Glomerular visceral epithelial cell (primary cell): ENCODE measurements at regions not wholly inside any gene's neighbourhood (a gene's known extent, or its start where the extent isn't known, plus 50 kb on each side); places are given as distances from the start of the nearest gene placed in this dataset.

Experiments used
- DNase-seq: peaks from one replicate; pipeline ENCODE4 v3.0.0-alpha.2; 2016; ENCODE audit errors: extremely low spot score

DNA sequence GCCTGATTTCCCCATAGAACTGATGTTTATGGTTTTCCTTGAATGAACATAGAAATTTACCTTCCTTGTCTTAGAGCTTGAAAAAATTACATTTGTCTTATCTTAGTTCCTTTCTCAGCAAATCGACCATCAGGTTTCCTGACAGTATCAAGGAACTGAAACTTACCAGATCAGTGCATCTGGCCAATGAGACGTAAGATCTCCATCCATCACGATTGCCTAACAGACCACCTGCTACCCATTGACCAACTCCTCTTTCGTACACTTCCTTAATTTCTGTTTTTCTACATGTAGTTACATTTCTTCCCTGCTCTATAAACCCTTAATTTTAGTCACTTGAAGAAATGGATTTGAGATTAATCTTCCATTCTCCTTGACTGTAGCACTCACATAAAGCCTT is 57.4 kb upstream of the TMPRSS15 start:
- DNase-seq: no peak

DNA sequence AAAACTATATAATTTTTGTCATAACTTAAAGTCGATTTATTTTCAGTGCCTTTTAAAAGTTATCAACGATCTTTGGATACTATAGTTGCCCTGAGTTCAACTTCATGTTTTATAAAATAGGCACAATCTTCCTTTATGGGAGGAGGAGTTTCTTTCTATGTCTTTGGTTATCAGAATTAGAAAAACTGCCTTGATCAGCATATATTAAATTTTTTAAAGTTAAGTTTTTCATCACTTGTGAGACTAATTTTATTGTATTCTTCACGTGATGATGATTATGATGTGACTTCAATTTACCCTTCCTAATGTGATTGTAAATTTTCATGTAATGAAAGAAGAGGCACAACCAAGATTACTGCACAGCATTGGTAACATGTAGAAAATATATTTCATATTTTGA is 58.2 kb upstream of the TMPRSS15 start:
- no peak for DNase-seq

DNA sequence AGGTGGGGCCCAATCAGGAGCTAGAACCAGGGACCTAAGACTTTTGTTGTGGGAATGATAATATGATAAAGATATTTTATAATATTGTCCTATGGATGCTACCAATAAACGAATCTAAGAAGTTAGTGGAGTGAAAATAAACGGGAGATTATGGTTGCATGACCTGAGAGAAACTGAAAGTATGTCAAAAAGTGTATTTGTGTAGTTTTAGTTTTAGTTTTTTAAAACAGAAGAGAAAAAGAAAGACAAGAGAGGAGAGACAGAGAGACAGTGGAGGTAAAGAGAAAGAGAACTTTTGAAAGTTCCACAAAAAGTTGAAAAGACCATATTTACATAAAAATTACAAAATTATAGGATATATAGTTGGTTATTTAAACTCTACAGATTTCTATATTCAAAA is 64.1 kb upstream of the TMPRSS15 start:
- DNase-seq: no peak

DNA sequence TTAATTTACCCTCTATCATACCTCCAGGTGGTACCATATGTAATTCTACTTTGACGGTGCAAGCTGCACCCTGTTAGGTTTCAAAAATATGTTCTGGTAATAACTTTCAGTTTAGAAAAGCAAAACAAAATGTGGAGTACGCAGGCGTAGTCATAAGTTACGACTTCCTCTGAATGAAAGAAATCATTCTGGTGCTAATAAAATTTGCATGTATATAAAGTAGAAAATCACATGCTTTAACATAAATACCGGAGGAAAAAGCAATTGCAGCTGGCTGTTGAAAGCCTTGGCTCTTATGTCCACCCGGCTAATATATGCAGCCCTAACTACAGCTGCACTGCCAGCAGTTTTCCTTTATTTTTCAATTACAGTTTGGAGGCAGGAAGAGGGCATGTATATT is 65.2 kb upstream of the TMPRSS15 start:
- no peak for DNase-seq

DNA sequence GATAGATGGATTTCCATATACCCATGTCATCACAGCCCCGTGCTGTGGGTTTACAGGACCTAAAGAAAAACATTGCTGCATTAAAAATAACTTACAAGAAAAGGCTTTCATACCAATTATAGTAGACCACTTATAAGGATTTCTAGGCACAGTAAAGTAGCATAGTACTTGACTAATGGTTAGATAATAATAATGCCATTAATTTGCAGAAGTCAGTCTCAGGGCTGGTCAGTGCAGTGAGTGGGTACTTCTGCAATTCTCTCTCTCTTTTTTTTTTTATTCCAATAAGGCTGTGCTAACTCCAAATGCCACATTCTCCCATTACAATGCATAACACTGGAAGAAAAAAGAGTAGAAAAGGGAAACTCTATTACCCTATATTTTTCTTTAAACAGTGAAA is 73.1 kb upstream of the TMPRSS15 start:
- no peak for DNase-seq

DNA sequence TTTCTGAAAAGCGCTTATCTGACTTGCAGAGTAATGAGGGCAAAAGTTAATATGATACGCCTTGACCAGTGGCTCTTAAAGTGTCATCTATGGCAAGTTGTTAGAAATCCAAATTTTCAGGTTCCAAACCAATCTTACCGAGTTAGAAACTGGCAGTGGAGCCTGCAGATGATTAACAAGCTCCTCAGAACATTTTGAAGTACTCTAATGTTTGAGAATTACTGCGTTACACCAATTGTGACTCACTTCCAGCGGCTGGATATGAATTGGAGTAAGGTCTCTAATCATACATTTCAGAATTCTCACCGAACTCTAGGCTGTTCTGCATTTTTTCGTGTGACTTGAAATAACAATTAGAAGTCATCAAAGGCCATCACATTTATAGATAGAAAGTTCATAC is 73.5 kb upstream of the TMPRSS15 start:
- peak; percentile 22 for DNase-seq

DNA sequence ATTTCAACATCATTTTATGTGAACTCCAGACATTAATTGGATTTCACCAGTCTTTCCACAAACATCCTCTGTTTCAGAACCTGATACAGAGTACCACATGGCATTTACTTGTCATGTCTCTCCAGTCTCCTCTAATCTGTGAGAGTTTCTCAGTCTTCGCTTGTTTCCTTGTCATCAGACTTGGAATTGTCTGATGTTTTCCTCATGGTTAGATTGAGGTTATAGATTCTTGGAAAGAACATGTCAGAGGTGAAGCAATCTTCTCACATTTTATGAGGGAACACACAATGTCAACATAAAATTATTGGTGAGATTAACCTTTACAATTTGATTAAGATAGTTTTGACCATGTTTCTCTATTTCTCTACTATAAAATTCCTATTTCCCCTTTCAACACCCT is 74.9 kb upstream of the TMPRSS15 start:
- no peak for DNase-seq

DNA sequence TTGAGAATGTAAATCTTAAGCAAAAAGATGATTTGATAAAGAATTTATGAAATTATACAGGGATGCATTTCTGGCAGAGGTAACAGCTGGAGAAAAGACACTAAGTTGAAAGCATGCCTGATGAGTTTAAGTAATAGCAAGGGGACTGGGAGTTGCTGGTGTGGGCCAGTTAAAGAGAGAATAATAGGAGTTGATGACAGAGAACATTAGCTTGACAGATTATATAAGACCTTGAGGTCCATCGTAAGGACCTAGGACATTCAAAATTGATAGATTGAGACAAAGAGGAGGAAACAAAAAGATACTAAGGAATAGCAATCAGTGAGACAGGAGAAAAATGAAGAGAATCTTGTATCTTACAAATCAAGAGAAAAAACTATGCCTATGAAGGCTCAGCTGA is 84.7 kb upstream of the TMPRSS15 start:
- no peak for DNase-seq

DNA sequence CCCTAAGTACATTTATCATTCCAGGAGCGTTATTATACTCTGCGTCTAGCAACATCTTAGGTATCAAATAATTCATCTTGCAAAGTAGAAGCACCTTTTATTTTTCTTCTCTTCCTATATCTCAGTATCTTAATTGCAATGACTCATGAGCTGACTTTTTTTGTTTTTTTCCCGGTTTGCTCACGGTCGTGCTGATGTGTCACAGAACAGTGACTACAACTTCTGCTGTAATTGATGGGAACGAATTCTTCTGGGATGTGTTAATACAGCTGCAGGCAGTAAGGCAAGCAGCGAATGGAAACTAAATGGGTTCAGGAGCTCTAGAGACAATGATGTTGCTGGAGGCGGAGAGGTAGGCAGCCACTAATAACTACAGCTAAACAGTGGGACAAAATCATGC is 89.8 kb upstream of the TMPRSS15 start:
- peak; percentile 78 for DNase-seq

DNA sequence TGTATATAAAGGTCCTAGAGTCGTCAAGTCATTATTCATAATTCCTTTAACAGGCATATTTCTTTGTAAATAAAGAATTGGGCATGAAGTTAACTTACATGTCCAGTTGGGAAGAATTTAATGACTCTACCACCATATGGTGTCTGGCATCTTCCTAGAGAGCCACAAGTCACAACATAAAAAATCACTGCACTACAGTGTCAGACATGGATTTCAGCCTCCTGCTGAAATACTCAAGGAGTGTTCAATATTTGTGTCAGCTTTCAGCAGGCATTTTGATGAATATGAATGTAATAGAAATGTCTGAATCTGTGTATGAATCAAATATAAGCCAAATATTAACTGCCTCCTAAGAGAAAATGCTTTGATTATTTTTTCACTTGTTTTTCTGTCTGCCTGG is 91.9 kb upstream of the TMPRSS15 start:
- DNase-seq: no peak

DNA sequence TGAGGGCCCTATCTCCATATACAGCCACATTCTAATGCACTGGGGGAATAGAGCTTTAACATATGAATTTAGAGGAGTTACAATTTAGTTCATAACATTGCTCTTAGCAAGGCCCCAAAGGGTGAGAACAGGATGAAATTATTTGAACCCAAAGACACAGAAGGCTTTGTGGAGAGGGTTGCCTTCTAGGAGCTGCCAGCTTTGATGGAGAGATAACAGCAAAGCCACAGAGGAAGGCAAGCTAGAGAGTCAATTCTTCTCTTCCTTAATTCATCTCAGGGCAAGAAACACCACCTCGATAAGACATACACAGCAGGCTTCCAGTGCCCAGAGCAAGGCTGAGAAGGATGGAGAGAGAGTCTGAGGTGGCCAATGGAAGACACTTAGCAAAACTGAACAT is 94.8 kb upstream of the TMPRSS15 start:
- DNase-seq: no peak

DNA sequence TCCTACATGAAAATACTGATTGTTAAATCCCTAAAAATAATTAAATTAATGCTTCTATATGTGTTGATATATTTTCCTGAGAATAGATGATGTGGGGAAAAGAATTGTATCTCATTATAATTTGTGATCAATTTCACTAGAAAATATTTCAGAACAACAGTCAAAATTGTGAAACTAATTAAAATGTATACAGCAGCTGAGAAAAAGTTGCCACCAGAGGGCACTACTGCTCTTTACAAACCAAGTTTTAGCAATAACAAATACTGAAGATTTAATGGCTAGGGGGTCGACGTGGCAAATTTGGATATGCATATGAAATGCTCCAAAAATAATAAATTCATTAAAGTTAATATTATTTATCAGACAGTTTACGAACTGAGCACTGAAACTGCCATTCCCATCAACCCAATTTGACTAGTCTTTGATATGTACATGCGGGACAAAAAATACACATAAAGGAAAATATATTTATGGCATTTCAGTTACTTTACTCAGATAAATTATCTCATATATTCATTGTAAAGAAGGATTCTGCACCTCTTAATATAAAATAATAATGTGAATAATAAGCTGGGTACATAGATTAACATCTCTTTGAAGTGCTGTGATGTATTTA is 96.3 kb upstream of the TMPRSS15 start:
- DNase-seq: peak; percentile 40

DNA sequence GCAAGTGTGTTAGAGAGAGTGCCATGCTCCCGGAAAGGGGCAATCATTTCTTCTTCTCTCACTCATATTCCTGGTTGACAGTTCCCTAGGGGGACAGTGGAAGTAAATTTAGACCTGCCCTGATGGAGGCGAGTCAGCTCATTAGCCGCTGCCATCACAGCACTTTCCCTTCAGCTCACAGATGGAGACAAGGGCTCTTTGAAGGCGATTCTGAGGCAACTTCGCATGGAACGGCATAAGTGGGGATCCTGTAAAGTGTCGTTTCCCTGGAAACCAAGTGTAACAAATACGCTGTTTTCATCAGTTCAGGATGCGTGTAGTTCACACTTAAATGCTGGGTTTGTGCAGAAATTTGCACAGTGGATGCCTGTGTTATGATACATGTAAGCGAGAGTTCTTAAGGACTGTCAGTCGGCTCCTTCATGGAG is 114.5 kb upstream of the TMPRSS15 start:
- no peak for DNase-seq

DNA sequence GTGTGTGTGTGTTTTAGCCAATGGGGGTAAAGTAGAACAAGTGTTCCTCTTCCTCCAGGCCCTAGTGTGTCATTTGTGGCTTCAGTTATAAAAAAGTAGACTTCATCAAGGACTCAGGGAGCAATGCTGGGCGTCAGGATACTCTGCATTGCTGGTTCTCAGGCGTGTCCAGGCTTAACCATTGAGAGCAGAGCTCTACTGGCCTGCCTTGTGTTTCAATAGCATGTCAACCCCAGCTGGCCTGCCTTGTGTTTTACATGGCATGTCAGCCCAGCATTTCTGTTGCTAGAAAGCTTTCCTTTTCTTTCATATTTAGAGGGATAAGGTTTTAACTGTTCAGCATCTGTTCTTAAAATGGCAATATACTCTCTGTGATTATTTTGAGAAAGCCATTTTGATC is 117.6 kb upstream of the TMPRSS15 start:
- DNase-seq: no peak

DNA sequence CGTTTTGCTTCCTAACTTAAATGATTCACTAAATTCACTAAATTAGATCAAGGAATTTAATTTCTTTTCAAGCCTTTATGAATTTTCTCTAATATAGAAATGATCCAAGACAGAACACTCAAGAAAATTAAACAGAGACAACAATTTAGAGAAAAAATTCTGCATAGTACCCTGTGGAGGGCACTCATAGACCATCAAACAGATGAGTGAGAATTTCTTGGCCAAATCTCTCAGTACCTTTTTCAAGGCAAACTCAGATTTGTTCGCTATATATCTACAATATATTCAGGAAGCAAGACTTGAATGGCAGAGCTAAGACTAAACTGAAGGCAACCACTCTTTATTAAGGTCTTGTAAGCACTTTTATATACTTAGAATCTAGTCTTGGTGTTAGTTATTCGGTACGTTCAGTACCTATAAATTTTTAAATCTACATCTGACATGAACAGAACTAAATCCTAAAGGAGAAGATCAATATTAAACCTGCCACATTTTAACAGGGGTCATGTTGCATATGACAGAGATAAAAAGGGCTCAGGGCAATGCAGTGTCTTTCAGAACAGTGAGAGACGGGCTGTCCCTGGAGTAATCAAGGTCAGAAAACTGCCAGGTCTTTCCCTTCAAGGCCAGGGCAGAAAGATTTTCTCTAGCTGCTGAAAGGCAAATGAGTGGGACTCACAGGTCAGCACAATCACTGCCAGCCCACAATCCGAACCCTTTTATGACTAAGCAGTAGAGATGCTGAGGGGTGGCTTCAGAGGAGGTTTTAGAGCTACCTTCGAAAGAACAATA is 118.8 kb upstream of the TMPRSS15 start:
- peak; percentile 33 for DNase-seq

DNA sequence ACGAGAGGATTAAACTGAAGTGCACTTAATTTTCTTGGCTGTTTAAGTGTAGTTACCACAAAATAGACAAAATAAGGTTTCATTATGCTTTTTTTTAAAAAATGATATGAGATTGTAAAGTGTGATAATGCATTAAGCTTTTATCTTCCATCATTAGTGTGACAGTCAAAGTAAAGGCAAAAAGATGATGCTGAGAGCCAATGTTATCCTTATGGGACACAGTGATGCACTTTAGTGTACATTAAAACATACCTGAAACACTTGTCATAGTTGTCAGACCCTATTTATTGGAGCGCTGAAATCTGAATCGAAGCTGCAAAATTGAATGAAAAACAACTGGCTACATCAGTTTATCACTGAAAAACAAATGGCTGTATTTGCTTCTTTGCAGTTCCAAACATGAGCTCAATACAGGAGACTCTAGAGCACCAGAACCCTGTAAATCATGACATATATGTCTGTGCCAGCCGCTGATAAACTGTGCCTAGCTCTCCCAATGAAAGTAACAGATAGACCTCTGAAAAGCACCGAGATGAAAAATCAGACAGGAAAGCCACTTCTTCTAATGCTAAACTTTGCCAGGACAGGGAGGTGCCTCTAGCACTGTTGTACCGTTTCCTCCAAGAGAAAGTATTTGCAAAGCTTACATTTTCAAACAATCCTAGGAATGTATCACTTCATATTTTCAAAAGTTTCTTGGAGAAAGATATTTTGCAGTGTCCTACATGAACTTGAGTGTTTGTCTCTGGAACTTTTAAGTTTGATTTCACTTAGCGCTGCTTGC is 120.7 kb upstream of the TMPRSS15 start:
- no peak for DNase-seq

DNA sequence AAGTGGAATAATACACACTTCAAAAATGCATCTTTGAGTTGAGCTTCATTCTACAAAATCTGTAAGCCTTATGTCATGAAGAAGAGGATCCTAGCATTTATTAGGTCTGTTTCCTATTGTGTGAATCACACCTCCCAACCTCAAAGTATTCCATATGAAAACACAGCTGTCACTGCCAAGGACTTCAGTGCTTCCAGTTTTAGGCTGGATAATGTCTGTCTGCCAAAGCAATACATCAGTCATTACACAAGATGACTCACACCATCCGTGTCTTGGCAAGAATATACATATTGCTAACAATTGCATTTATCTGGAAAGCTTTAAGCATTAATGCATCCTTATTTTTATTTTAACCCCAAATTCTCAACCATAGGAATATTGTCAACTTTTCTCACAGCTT is 125.7 kb upstream of the TMPRSS15 start:
- DNase-seq: peak; percentile 86

DNA sequence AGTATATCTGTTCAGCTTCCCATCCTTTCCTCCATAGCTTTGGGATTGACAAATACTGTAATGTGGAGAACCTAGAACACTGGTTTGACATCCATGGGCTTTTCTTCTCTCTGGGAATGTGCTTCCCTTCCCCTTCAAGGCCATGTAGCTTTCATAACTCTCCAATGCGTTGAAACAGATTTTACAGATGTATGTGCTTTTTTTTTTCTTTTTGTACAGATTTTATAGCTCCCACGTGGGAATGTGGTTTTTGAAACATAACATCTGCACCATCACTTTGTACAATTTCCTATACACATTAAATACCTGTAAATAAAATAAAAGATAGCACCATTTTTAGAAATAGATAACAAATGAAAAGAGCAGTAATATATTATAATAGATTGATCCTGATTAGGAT is 138.5 kb upstream of the TMPRSS15 start:
- no peak for DNase-seq

DNA sequence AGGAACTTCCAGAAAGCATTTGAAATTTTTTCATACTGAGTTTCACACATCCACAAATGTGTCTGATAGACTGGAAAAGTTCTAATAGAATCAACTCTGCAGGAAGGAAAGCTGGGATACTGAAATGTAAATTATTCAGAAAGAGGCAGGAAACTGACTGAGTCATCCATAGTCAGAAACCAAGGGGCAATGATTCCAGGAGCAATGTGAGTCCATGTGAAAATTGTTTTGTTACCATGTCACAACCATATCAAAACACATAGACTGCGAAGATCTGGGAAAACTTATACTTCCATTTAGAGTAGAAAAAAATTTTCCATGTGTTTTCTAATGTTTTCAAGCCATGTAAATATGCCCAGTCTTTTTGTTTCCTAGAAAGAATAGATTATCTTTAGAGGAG is 142.3 kb upstream of the TMPRSS15 start:
- peak; percentile 58 for DNase-seq

DNA sequence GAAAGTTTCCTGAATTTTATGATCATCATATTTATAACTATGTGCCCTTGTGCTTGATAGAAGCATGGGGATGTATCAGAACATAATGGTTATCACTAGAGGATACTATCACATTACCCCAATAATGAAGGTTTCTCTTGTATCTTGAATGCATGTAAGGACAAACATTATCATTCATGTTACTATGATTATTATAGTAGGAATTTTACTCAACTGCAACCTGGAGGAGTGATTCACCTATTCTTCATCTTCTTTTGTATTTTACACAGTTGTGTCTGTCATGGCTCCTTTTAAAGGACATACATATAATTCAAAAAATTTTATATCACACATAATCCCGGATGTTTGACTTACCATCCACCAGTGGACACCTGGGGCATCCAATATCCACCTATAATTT is 143.8 kb upstream of the TMPRSS15 start:
- no peak for DNase-seq

DNA sequence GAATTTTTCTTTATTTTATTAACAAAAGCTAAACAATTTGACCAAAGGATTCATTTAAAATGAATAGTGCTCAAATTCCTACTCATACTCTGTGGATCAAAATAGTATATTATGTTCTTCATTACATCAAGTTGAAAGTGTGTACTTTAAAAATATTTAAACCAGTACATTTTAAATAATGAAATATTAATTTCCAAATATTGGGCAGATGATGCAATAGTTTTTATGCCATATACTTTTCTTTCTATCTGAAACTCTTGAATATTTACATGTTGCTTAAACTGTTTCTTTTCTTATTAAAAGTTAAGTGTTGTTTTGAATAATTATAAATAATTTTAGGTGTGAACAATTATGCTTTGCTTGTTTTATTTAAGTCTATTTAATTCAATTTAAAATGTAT is 144.7 kb upstream of the TMPRSS15 start:
- no peak for DNase-seq

DNA sequence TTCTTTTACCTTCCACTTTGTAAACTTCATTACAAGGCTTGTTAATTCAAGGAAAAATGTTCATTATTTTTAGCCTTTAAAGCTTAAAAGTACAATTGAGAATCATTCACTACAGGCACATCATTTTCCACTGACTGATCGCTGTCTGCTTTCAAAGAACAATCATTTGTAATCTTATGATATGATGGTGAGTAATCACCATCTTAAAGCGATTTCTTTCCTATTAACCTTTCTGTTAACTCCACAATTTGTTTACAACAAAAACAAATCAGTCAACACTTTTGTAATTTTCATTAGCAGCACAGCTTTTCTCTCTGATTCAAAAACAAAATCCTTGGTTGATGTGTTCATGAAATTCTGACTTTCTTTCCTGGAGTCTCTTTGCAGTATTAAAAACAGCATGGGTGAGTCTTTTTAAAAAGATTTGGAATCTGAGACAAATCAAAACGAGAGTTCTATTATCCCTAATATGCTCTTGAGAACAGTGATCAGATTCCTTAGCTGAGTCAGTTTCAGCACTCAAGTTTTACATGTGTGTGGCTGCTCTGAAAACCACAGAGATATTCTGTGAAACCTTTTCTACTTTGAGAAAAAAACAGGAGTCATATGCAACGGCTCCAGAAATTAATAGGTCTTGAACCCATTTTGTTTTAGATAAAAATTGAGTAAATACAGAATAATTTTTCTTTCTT is 145.8 kb upstream of the TMPRSS15 start:
- DNase-seq: peak; percentile 16
